ENCODE measurements at regions not wholly inside any gene's neighbourhood (a gene's known extent, or its start where the extent isn't known, plus 50 kb on each side); places are given as distances from the start of the nearest gene placed in this dataset.
A peak's percentile ranks its signal among the peaks of the same experiment; 100 is the strongest.

DNA sequence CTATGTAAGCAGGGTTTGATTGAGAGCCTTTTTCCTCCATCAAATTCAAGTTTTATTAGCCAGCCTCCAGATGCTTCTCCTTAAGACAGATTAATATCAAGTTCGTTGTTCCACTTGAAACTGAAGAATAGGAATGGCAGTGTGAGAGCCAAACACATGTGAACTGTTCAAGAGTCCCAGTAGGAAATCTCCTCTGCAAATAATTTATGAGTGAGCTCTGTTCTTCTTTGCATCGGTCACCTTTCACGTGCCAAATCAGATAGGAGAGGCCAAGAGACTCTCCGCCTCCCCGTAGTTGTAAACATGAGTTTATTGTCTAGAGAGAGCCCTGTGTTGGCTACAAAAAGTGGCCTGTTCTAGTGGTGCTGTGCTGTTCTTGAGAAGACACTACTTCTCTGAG lies 372.1 kb upstream of the NR2F2 start:
- no peak for DNase-seq

GRCh38 chr15:95968856-95969255 lies 361.6 kb upstream of the NR2F2 start:
- DNase-seq: no peak

DNA sequence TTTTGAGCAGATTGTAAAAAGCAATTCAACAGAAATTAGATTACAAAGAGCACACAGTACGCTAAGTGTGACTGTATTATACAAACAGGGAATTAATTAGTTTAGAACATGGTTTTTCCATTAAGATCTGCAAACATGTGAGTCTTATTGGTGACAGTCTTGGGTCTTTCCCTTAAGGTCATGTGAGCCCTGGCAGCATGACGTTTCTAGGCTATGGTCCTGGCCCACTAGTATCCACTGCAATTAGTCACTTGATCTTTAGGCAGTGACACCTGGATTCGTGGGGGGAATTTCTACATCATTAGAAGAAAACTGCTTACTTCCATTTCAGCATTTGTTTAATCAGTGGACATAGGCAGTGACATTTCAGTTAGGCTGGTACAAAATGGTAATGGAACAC lies 360.2 kb upstream of the NR2F2 start:
- no peak for DNase-seq

DNA sequence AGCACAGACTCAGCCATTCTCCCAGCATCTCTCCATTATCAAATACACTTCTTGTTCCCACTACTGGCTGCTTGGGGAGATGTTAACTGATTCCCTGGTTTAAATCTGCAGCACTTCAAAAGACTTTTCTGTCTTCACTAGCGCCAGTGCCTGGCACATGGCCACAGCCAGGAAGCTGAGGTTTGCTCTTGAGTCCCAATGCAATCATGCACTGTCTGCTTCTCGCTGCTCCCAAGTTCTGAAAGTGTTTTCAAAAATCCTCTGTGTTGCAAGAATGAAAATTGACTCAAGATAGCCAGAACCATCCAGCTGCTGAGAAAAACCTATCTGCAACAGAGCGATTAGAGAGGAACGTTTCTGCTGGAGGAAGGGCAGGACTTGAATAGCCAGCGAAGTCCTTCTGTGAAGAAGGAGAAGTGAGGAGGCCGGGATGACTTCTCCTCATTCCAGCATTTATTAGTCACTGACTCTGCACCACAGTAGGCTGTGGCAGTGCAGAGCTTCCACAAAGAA lies 358.4 kb upstream of the NR2F2 start:
- peak; percentile 28 to 42 for DNase-seq

DNA sequence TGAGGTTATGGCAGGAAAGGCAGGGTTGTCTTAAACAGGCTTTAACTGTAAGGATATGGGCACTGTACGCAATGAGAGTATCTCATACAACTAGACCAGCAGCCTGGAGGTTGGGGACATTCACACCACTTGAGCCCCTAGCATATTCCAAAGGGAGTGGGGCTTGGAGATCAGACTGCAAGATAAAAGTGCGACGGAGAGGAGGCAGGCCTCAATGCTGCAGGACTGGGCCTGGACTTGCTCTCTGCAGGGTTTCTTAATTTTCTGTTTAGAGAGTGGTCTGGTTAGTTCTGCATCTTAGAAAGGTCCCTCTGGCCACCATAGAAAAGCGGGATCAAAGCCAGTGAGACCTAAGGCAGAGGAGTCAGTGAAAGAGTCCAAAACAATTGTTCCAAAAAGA lies 357.7 kb upstream of the NR2F2 start:
- DNase-seq: no peak

- DNase-seq: no peak
These were observed 356.8 kb upstream of the NR2F2 start for GRCh38 chr15:95973566-95974256.

DNA sequence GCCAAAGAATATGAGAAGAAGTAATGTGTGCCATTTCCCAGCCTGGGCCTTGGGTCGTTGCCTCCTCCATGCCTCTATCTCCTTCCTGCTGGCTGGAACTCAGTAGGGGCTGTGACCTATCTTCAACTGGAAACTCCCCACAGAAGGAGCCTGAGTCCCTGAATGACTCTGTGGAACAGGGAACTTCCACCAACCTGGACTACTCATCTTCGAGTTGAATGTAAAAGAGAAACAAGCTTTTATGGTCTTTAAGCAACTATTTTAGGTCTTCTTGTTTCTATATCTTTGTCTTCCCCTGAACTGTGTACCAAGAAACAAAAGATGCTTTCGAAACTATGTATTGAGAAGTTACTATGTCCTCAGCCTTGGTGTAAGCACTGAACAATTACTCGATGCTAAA lies 355.3 kb upstream of the NR2F2 start:
- no peak for DNase-seq

- no peak for DNase-seq
These were observed 351.2 kb upstream of the NR2F2 start for GRCh38 chr15:95979286-95979685.

- no peak for DNase-seq
These were observed 349.3 kb upstream of the NR2F2 start for GRCh38 chr15:95981209-95981608.

DNA sequence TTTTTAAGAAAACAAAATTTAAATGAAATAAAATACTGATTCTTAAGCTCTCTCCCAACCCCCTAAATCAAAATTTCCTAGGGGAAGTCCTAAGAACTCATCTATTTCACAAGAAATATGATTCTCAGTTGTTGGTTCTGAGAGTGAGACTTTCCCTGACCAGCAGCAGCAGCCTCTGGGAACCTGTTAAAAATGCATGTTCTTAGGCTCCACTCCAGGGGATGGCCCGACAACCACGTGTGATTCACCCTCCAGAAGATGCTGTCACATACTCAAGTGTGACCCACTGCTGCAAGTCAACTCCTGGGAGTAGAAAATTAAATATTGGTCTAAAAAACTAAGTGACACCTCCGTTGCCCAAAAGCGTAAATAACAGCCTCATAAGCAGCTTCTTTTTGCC lies 343.2 kb upstream of the NR2F2 start:
- no peak for DNase-seq

- DNase-seq: no peak
These were observed 342.5 kb upstream of the NR2F2 start for GRCh38 chr15:95987886-95988573.

DNA sequence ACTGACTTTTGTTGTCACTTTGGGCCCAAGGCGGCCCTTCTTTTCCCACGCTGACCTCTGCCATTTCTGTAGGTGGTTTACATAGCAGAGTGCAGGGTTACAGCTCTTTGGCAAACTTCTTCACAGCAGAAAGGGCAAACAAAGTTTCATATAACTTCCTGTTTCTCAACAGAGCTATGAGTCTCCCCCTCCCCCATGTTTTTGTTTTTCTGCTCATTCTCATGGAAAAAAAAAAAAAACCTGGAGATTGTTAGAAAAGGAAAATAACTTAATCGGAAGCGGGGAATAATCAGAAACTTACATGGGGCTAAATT lies 342.0 kb upstream of the NR2F2 start:
- peak; percentile 73 to 74 for DNase-seq

- DNase-seq: no peak
These were observed 341.1 kb upstream of the NR2F2 start for GRCh38 chr15:95989392-95989791.

GRCh38 chr15:95990833-95991232 lies 339.7 kb upstream of the NR2F2 start:
- DNase-seq: no peak

DNA sequence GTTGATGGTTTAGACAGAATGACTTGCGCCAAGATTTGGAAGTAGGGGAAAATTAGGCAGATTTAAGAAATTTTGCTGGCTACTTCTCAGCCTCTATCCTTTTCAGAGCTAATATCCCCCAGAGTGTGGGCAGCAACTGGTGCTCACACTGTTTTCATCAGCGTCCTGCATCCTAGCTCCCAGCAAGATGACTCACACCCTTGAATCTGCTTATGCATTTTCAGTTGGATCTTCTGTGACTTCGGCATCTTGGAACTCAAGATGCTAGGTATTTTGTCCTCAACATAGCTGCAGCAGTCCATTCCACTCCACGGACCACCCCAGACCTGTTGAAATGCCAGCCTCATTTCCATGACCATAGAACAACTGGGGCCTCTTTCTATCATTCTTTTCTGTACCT lies 336.1 kb upstream of the NR2F2 start:
- DNase-seq: no peak

GRCh38 chr15:95995375-95996168 lies 334.9 kb upstream of the NR2F2 start:
- DNase-seq: no peak

- no peak for DNase-seq
These were observed 334.0 kb upstream of the NR2F2 start for GRCh38 chr15:95996494-95996893.

- no peak for DNase-seq
These were observed 331.6 kb upstream of the NR2F2 start for GRCh38 chr15:95998935-95999334.

- DNase-seq: no peak
These were observed 327.3 kb upstream of the NR2F2 start for GRCh38 chr15:96002890-96003859.

DNA sequence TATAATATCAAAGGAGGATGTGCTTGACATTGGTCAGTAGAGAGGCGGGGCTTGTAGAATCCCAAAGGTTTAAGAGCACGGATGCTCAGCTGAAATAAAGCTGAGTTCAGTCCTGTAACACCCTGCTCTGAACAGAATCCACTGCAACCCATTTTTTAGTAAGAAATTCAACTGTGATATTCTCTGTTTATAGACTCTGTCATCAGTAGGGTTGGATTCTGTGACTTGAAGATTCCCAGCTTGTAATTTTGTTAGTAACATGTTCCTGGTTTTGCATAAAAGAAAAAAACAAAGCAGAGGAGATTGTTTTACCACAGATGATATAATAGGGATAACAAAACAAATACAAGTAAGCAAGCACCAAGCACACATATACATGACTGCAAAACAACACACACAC lies 324.6 kb upstream of the NR2F2 start:
- DNase-seq: peak; percentile 76 to 77

DNA sequence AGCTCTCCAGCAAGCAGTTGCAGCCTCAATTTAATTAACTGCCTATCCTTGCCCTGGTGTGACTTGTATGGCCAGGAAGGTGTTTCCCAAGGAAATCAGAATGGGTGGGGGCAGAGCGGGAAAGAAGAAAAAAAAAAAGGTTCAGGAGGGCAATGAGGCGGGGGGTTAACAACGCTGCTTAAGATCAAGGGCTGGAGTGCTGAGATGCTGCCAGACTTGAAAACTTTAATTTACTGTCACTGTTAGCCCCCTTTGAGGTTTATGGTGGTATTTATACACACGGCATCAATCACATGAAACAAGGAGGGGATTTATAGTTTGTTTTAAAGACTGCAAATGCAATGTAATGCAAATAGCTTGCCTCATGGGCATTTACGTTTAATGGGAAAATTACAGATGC lies 319.4 kb upstream of the NR2F2 start:
- DNase-seq: no peak

GRCh38 chr15:96014939-96015338 lies 315.6 kb upstream of the NR2F2 start:
- no peak for DNase-seq

All from right lung (tissue), 2 donors.